NB4 (cell line): ENCODE measurements at regions not wholly inside any gene's neighbourhood (a gene's known extent, or its start where the extent isn't known, plus 50 kb on each side); places are given as distances from the start of the nearest gene placed in this dataset.

Experiments used
- CTCF ChIP-seq: IDR thresholded peaks from one replicate; pipeline ENCODE4 v1.5.1; 2012; ENCODE audit warnings: low read depth, low read length
- MAX ChIP-seq: IDR thresholded peaks from 2 replicates; pipeline ENCODE4 v1.6.1; 2011; ENCODE audit warnings: low read depth, low read length
- MYC ChIP-seq: IDR thresholded peaks from 2 replicates; pipeline ENCODE4 v1.6.1; 2011; ENCODE audit warnings: low read depth, low read length
- POLR2A ChIP-seq: IDR thresholded peaks from 2 replicates; pipeline ENCODE4 v1.6.1; 2011; ENCODE audit warnings: mild to moderate bottlenecking; ENCODE audit not compliant: insufficient read length; ENCODE audit errors: extremely low read depth

GRCh38 chr18:57241869-57242268 is 95.0 kb downstream of the BOD1L2 start:
- TF ChIP-seq CTCF (no peak), MAX (no peak), POLR2A (no peak), MYC (no peak)
